ENCODE measurements at regions not wholly inside any gene's neighbourhood (a gene's known extent, or its start where the extent isn't known, plus 50 kb on each side); places are given as distances from the start of the nearest gene placed in this dataset.

GRCh38 chr21:18937337-18937736, 533.8 kb upstream of the TMPRSS15 start:
- DNase-seq = no peak

GRCh38 chr21:18940791-18941190, 537.2 kb upstream of the TMPRSS15 start:
- no peak for ATAC-seq
- intact Hi-C loops (cut with DNase I) = no loop called here
- H3K27me3 ChIP-seq = no peaks in the 10 kb centered on the region
- H3K9me3 ChIP-seq = no peaks in the 10 kb centered on the region
- DNase-seq = no peak
- no peak overlapping the region for H3K4me3 ChIP-seq
- no peaks in the 10 kb centered on the region for H3K4me1 ChIP-seq
- no peaks in the 10 kb centered on the region for H3K36me3 ChIP-seq
- H3K27ac ChIP-seq = no peak overlapping the region
- TF ChIP-seq CTCF (IDR thresholded peaks at IDR 0.05) = no peak

More at GRCh38 chr21:18937337-18937736, 533.8 kb upstream of the TMPRSS15 start:
- ATAC-seq = no peak
- intact Hi-C loops (cut with DNase I) = no loop called here
- H3K27me3 ChIP-seq = no peaks in the 10 kb centered on the region
- no peak for TF ChIP-seq CTCF (IDR thresholded peaks at IDR 0.05)
- H3K36me3 ChIP-seq = no peaks in the 10 kb centered on the region
- H3K9me3 ChIP-seq = no peaks in the 10 kb centered on the region
- H3K27ac ChIP-seq = no peak overlapping the region
- H3K4me1 ChIP-seq = no peaks in the 10 kb centered on the region
- no peak overlapping the region for H3K4me3 ChIP-seq

GRCh38 chr21:18950045-18950740, 546.6 kb upstream of the TMPRSS15 start:
- no peak for DNase-seq
- no peaks in the 10 kb centered on the region for H3K9me3 ChIP-seq
- ATAC-seq = no peak
- no peak overlapping the region for H3K27ac ChIP-seq
- intact Hi-C loops (cut with DNase I) = no loop called here
- no peak overlapping the region for H3K4me3 ChIP-seq
- no peak for TF ChIP-seq CTCF (IDR thresholded peaks at IDR 0.05)
- no peaks in the 10 kb centered on the region for H3K36me3 ChIP-seq
- H3K4me1 ChIP-seq = no peaks in the 10 kb centered on the region
- no peaks in the 10 kb centered on the region for H3K27me3 ChIP-seq

- Histone ChIP-seq H3K4me1 (no peaks in the 10 kb centered on the region), H3K36me3 (no peaks in the 10 kb centered on the region), H3K27ac (no peak overlapping the region), H3K27me3 (no peaks in the 10 kb centered on the region), H3K4me3 (no peak overlapping the region), H3K9me3 (no peaks in the 10 kb centered on the region)
- TF ChIP-seq CTCF (IDR thresholded peaks at IDR 0.05) = peak; percentile 34
- ATAC-seq = peak; percentile 64
- intact Hi-C loops (cut with DNase I) = no loop called here
- DNase-seq = no peak
These were observed 547.9 kb upstream of the TMPRSS15 start for GRCh38 chr21:18951271-18952038.

- no peak overlapping the region for H3K27ac ChIP-seq
- no peak for ATAC-seq
- DNase-seq = no peak
- no peaks in the 10 kb centered on the region for H3K36me3 ChIP-seq
- no peaks in the 10 kb centered on the region for H3K27me3 ChIP-seq
- H3K4me3 ChIP-seq = no peak overlapping the region
- no peaks in the 10 kb centered on the region for H3K4me1 ChIP-seq
- intact Hi-C loops (cut with DNase I) = no loop called here
- no peak for TF ChIP-seq CTCF (IDR thresholded peaks at IDR 0.05)
- H3K9me3 ChIP-seq = no peaks in the 10 kb centered on the region
These were observed 550.9 kb upstream of the TMPRSS15 start for GRCh38 chr21:18954441-18954844.
